HCT116 (cell line): ENCODE measurements at regions not wholly inside any gene's neighbourhood (a gene's known extent, or its start where the extent isn't known, plus 50 kb on each side); places are given as distances from the start of the nearest gene placed in this dataset.
"Not testable (repeated sequence)": the region's sequence is repeated elsewhere in the genome, so short reads cannot be mapped to it uniquely, and the experiment has no call there.

ENCODE experiments used
- ATAC-seq: fragments of 200-7000 bp; cut with Tn5 transposase; 2 replicates; pipeline ENCODE4 v1.9.1; 2020; ENCODE audit warnings: mild to moderate bottlenecking, moderate library complexity
- BruUV-seq: library from RNA; stranded (reverse); fragments of 400-500 nt; replicated peaks from 2 replicates; lab custom pipeline; 2021; lab: Mats Ljungman, UMichigan
- CTCF ChIA-PET: fragments of 300-600 bp; sonication (Branson Sonifier 250); formaldehyde crosslinking; loops from one replicate; lab custom pipeline; 2021; ENCODE audit warnings: antibody characterized with exemption; lab: Charles Lee
- POLR2A ChIA-PET: fragments of 300-600, 350-600 bp; sonication (Branson Sonifier 250); formaldehyde crosslinking; loops from one replicate; lab custom pipeline; 2021; ENCODE audit warnings: antibody characterized with exemption; lab: Charles Lee
- RAD21 ChIA-PET, 2 experiments: fragments of 300-600 bp; sonication (Branson Sonifier 250); formaldehyde crosslinking; loops; one replicate each; lab custom pipeline; 2023; ENCODE audit warnings: low total read pairs in 2 of 2; ENCODE audit not compliant: uncharacterized antibody in 2 of 2, unreplicated experiment in 2 of 2, low non-redundant PET in 1 of 2; lab: Charles Lee
- DNase-seq: peaks from one replicate; pipeline ENCODE4 v3.0.0-alpha.2; 2010; ENCODE audit warnings: low read depth, low spot score
- H2AFZ ChIP-seq: fragments of 200-600 bp; shearing (Covaris generic), sonication (generic); 2 replicates; pipeline ENCODE4 v1.6.1; 2017; ENCODE audit warnings: low read depth, mixed run types, mixed read lengths, antibody characterized with exemption, low read length; ENCODE audit not compliant: poor library complexity, severe bottlenecking
- H3K27ac ChIP-seq: 2 replicates; pipeline ENCODE4 v1.5.1; 2012; ENCODE audit warnings: low read depth, low read length
- H3K27me3 ChIP-seq: fragments of 200-600 bp; sonication (generic); 2 replicates; pipeline ENCODE4 v1.6.1; 2016; ENCODE audit warnings: mixed run types, low read length, mixed read lengths; ENCODE audit not compliant: insufficient read depth
- H3K36me3 ChIP-seq, 2 experiments: fragments of 200-500 bp in 1 of 2; fragments of 200-600 bp in 1 of 2; sonication (Bioruptor generic) in 1 of 2; sonication (generic) in 1 of 2; 2 replicates each; pipeline versions ENCODE4 v1.5.1 to v1.6.1; 2014 to 2016; ENCODE audit warnings: low read length in 2 of 2, inconsistent platforms in 1 of 2, mixed read lengths in 1 of 2, mixed run types in 1 of 2; ENCODE audit not compliant: insufficient read depth in 2 of 2, control insufficient read depth in 1 of 2
- H3K4me1 ChIP-seq, 2 experiments: fragments of 200-600 bp in 1 of 2; sonication (generic) in 1 of 2; 2 replicates each; pipeline versions ENCODE4 v1.5.1 to v1.6.1; 2012 to 2017; ENCODE audit warnings: low read length in 2 of 2, inconsistent platforms in 1 of 2, mild to moderate bottlenecking in 1 of 2, mixed read lengths in 1 of 2, mixed run types in 1 of 2, moderate library complexity in 1 of 2; ENCODE audit not compliant: insufficient read depth in 2 of 2, control insufficient read depth in 1 of 2
- H3K4me2 ChIP-seq: fragments of 200-600 bp; sonication (generic); 2 replicates; pipeline ENCODE4 v1.6.1; 2017; ENCODE audit warnings: mixed run types, low read length, mixed read lengths
- H3K4me3 ChIP-seq, 2 experiments: fragments of 200-600 bp in 1 of 2; sonication (generic) in 1 of 2; replicated peaks in 1 of 2; 2 replicates each; pipeline ENCODE4 v1.5.1; 2011 to 2016; ENCODE audit warnings: low read length in 2 of 2, control low read depth in 1 of 2, low read depth in 1 of 2, mild to moderate bottlenecking in 1 of 2, mixed read lengths in 1 of 2, mixed run types in 1 of 2
- H3K79me2 ChIP-seq: fragments of 200-600 bp; sonication (generic); 2 replicates; pipeline ENCODE4 v1.6.1; 2017; ENCODE audit warnings: mild to moderate bottlenecking, mixed run types, low read length, moderate library complexity, mixed read lengths; ENCODE audit not compliant: insufficient read depth
- H3K9ac ChIP-seq: fragments of 200-600 bp; sonication (generic); 2 replicates; pipeline ENCODE4 v1.6.1; 2016; ENCODE audit warnings: low read length, mixed read lengths
- H3K9me2 ChIP-seq: fragments of 200-600 bp; sonication (generic), shearing (Covaris generic); 2 replicates; pipeline ENCODE4 v1.6.1; 2017; ENCODE audit warnings: mixed run types, mild to moderate bottlenecking, moderate library complexity; ENCODE audit not compliant: insufficient read depth
- H3K9me3 ChIP-seq, 2 experiments: fragments of 200-500 bp in 1 of 2; fragments of 200-600 bp in 1 of 2; sonication (Bioruptor generic) in 1 of 2; sonication (generic) in 1 of 2; 2 replicates each; pipeline ENCODE4 v1.6.1; 2014 to 2017; ENCODE audit warnings: low read length in 2 of 2, mixed read lengths in 2 of 2, inconsistent platforms in 1 of 2, low read depth in 1 of 2, mild to moderate bottlenecking in 1 of 2, mixed run types in 1 of 2, moderate library complexity in 1 of 2; ENCODE audit not compliant: control insufficient read depth in 1 of 2, insufficient read depth in 1 of 2
- H4K20me1 ChIP-seq: fragments of 200-600 bp; sonication (generic), shearing (Covaris generic); 2 replicates; pipeline ENCODE4 v1.6.1; 2017; ENCODE audit warnings: mixed run types, mild to moderate bottlenecking, moderate library complexity; ENCODE audit not compliant: insufficient read depth
- CEBPB ChIP-seq: IDR thresholded peaks from 2 replicates; pipeline ENCODE4 v1.6.1; 2012; ENCODE audit warnings: low read depth
- CTCF ChIP-seq, 3 experiments: fragments of 200-600 bp in 1 of 3; sonication (generic) in 1 of 3; IDR thresholded peaks in 2 of 3; conservative IDR thresholded peaks in 1 of 3; 2 replicates each; pipeline ENCODE4 v1.5.1; 2012 to 2017; ENCODE audit warnings: low read depth in 2 of 3, low read length in 2 of 3, antibody characterized with exemption in 1 of 3, borderline replicate concordance in 1 of 3, control low read depth in 1 of 3, mild to moderate bottlenecking in 1 of 3, mixed read lengths in 1 of 3, mixed run types in 1 of 3, moderate library complexity in 1 of 3; ENCODE audit not compliant: insufficient read depth in 1 of 3
- MAX ChIP-seq: IDR thresholded peaks from 2 replicates; pipeline ENCODE4 v1.6.1; 2012
- REST ChIP-seq: IDR thresholded peaks from 2 replicates; pipeline ENCODE4 v1.6.1; 2012; ENCODE audit warnings: low read depth
- SIN3A ChIP-seq: IDR thresholded peaks from 2 replicates; pipeline ENCODE4 v1.6.1; 2012; ENCODE audit warnings: low read depth
- SP1 ChIP-seq: IDR thresholded peaks from 2 replicates; pipeline ENCODE4 v1.6.1; 2012; ENCODE audit warnings: low read depth
- TCF7L2 ChIP-seq: IDR thresholded peaks from 2 replicates; pipeline ENCODE4 v1.7.0; 2011; ENCODE audit warnings: borderline replicate concordance, inconsistent platforms; ENCODE audit not compliant: insufficient read depth, insufficient read length; ENCODE audit errors: extremely low read depth
- ZBTB33 ChIP-seq: IDR thresholded peaks from 2 replicates; pipeline ENCODE4 v1.6.1; 2011; ENCODE audit warnings: mild to moderate bottlenecking, low read length, moderate library complexity; ENCODE audit not compliant: insufficient replicate concordance; ENCODE audit errors: extremely low read depth
- ZFX ChIP-seq: fragments of 450-650 bp; IDR thresholded peaks from 2 replicates; pipeline ENCODE4 v1.6.1; 2017
- intact Hi-C: fragments of 100-400 bp; cut with micrococcal nuclease; formaldehyde crosslinking; loops from 2 replicates; pipeline ENCODE4 v1.10.0; 2022

- H3K4me2 ChIP-seq = no peak overlapping the region
- ChIA-PET CTCF (no interaction called here), RAD21 (no interaction called here), POLR2A (no interaction called here)
- H3K9me2 ChIP-seq = no peaks in the 10 kb centered on the region
- TF ChIP-seq SP1 (no peak), ZBTB33 (no peak), TCF7L2 (no peak), MAX (no peak), REST (no peak), ZFX (no peak), CTCF (IDR thresholded peaks at IDR 0.05 in 2 of 3, conservative IDR thresholded peaks at IDR 0.05 in 1 of 3; ENCODE audit: borderline replicate concordance in 1 of 3, insufficient read depth in 1 of 3, low read depth in 2 of 3, low read length in 2 of 3) (no peak), SIN3A (no peak), CEBPB (no peak)
- H3K4me1 ChIP-seq = no peaks in the 10 kb centered on the region
- H3K79me2 ChIP-seq = no peaks in the 10 kb centered on the region
- H3K27ac ChIP-seq = no peak overlapping the region
- no TSS peak for BruUV-seq
- H3K9ac ChIP-seq = no peak overlapping the region
- no peaks in the 10 kb centered on the region for H3K36me3 ChIP-seq
- no peaks in the 10 kb centered on the region for H4K20me1 ChIP-seq
- peaks cover 2 to 10% of the 10 kb centered on the region in 2 experiments; a peak in 1 of 4 replicates for H3K9me3 ChIP-seq
- ATAC-seq = no peak
- no peak overlapping the region for H2AFZ ChIP-seq
- DNase-seq = no peak
- intact Hi-C loops = no loop called here
- no peak overlapping the region for H3K4me3 ChIP-seq
- H3K27me3 ChIP-seq = no peaks in the 10 kb centered on the region
Measured at GRCh38 chr18:55953326-55953725, 365.3 kb upstream of the TCF4 start.

GRCh38 chr18:55951738-55952137 lies 363.7 kb upstream of the TCF4 start:
- H3K4me3 ChIP-seq, H3K9me3 ChIP-seq, POLR2A ChIA-PET, H3K4me2 ChIP-seq, H3K27me3 ChIP-seq, H3K9ac ChIP-seq, H3K4me1 ChIP-seq, intact Hi-C loops, BruUV-seq, RAD21 ChIA-PET, ATAC-seq, H3K79me2 ChIP-seq, H3K36me3 ChIP-seq, H3K27ac ChIP-seq, CTCF ChIA-PET, DNase-seq, H2AFZ ChIP-seq, H4K20me1 ChIP-seq, H3K9me2 ChIP-seq: not testable (repeated sequence)
